GM21529 (cell line): ENCODE measurements at regions not wholly inside any gene's neighbourhood (a gene's known extent, or its start where the extent isn't known, plus 50 kb on each side); places are given as distances from the start of the nearest gene placed in this dataset.

Experiments
- ATAC-seq: cut with Tn5 transposase; IDR thresholded peaks from one replicate; pipeline ENCODE4 v1.9.1; 2021; ENCODE audit not compliant: unreplicated experiment

DNA sequence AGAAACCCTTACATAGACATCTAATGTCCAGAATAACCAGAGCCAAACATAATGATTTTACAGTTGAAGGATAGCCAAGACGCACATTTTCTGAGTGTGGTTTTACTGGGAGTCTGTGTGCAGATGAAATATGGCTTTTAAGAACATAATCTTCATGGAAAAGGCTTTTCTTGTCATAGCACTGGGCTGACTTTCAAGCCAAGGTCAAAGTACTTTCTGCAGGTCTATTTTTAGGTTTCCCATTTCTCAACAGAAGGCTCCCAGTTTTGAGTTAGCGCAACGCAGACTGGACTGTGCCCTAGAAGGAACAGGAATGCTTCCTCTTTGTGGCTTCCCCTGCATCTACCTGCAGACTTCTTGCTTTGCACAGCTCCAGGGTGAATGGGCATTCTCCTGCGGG is 92.3 kb upstream of the UPP2 start:
- ATAC-seq, result no peak

DNA sequence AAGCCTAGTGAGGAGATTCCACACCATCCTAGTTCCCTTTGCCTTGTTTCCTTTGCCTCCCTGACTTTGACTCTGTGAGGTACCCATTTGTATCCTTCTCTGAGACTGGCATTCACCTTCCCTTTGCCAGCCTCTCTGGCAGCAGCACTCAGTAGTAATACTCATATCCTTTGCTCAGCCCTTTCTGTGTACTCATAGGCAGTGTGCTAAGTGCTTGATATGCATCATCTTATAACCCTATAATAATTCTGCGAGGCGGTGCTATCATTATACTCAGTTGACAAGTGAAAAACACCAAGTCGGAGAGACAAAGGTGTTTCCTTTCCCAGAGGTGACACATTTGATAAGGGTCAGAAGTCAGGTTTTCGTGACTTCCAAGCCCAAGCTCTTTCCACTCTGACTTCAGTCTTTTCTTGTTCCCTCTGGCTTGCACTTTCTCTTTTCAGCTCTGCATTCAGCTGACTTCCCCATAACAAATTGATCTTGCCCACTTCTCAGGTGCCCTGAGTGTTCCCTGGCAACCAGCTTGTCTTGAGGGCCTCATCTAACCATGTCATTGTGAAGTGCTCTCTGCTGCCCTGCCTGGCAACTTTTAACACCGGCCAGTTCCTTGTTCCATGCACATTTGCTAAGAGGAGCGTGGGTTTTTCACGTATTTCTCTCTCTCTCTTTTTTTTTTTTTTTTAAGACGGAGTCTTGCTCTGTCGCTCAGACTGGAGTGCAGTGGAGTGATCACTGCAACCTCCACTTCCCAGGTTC is 94.5 kb upstream of the UPP2 start:
- no peak for ATAC-seq

GRCh38 chr2:158004126-158004764 is 97.4 kb upstream of the UPP2 start:
- ATAC-seq, result no peak

- no peak for ATAC-seq
Measured at GRCh38 chr2:158002079-158002478, 99.6 kb upstream of the UPP2 start.

DNA sequence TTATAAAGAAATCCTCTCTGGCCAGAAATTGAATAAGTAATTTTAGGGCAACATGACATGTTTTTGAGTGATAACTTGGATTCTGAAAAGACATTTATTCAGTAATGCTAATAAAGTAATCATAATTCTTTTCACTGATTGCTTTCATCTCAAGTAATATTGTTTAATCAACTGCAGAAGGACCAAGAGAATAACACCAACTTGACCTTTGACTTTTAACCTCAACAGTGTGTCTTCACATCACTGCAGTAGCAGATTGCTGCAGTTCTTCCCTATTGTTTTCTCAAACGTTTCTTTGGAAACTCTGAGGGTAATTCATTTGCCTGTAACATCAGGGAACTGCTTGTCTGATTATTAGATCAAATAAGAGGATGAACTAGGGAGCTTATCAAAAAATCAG is 104.9 kb upstream of the UPP2 start:
- no peak for ATAC-seq

DNA sequence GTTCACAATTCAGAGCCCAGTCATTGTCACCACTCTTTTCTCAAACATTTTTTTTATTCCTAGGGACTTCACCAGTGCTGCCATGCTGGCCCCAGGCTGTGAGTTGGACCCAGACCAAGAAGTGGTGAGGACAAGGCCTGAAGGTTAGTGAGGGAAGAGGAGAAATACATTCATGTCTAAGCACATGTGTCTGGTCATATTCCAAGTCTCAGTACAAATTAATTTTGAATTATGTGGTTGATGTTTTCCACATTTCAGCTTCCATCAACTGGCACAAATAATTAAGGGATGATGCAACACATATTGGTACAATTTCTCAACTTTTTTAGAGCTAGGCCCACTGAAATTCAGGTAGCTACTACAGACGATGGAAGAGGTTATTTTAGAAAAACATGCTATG is 106.6 kb upstream of the UPP2 start:
- ATAC-seq, result no peak

- no peak for ATAC-seq
Measured at GRCh38 chr2:157991932-157992331, 109.7 kb upstream of the UPP2 start.

- no peak for ATAC-seq
Measured at GRCh38 chr2:157990173-157990572, 111.5 kb upstream of the UPP2 start.

GRCh38 chr2:157989227-157989626 is 112.4 kb upstream of the UPP2 start:
- ATAC-seq, result no peak

DNA sequence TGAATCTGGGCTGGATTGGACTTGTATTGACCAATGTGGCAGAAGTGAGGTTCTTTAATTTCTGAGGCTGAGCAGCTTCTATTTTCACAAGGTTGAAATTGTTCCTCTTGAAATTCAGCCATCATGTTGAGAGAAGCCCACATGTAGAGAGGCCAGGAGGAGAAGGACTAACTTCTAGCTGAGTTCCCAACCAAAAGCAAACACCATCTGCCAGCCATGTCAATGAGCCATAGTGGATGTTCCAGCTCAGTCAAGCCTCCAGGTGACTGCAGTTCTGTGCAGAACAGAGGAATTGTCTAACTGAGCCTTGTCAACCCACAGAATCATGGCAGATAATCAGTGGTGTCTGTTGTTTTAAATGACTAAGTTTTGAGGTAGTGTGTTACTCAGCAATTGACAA is 110.6 kb upstream of the ACVR1 start:
- ATAC-seq, result no peak

DNA sequence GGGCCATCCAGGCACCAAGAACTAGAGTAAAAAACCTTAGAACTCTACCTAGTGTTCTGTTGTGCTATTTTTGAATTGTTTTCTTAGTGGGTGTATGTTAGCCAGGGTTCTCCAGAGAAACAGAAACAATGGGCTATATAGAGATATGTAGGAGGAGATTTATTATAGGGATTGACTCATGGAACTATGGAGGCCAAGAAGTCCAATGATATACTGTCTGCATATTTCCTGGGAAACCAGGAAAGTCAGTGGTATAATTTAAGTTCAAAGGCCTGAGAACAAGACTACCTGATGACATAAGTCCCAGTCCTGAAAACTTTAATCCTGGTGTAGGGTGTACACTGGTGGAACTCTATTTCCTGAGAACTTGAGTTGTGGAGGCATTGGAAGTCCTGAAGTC is 108.7 kb upstream of the ACVR1 start:
- ATAC-seq, result no peak

DNA sequence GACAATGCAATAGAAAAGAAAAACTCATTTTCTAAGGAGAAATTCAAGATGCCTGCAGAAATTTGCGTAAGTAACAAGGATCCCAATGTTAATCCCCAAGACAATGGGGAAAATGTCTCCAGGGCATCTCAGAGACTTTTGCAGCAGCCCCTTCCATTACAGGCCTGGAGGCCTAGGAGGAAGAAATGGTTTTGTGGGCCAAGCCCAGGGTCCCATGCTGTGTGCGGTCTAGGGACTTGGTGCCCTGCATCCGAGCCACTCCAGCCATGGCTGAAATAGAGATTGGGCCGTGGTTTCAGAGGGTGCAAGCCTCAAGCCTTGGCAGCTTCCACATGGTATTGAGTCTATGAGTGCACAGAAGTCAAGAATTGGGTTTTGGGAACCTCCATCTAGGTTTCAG is 103.9 kb upstream of the ACVR1 start:
- no peak for ATAC-seq

- ATAC-seq, result no peak
Measured at GRCh38 chr2:157971702-157972101, 95.6 kb upstream of the ACVR1 start.

- ATAC-seq, result no peak
Measured at GRCh38 chr2:157967856-157968255, 91.7 kb upstream of the ACVR1 start.

DNA sequence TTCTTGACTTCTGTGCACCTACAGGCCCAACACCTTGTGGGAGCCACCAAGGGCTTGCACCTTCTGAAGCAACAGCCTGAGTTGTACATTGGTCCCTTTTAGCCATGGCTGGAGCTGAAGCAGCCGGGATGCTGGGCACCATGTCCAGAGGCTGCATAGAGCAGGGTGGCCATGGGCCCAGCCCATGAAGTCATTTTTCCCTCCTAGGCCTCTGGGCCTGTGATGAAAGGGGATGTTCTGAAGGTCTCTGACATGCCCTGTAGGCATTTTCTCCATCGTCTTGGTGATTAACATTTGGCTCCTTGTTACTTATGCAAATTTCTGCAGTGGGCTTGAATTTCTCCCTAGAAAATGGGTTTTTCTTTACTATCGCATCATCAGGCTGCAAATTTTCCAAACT is 83.1 kb upstream of the ACVR1 start:
- ATAC-seq, result no peak

DNA sequence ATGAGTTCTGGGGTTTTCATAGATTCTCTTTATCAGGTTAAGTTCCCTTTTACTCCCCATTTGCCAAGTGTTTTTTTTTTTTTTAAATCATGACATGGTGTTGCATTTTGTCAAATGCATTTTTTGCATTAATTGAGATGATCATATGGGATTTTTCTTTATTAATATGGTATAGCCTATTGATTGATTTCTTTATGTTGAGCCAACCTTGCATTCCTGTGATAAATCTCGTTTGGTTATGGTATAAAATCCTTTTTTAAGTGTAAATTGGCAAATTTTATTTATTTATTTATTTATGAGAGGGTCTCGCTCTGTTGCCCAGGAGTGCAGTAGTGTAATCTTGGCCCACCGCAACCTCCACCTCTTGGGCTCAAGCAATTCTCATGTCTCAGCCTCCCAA is 81.5 kb upstream of the ACVR1 start:
- ATAC-seq, result no peak

GRCh38 chr2:157952558-157952957 is 76.4 kb upstream of the ACVR1 start:
- no peak for ATAC-seq

DNA sequence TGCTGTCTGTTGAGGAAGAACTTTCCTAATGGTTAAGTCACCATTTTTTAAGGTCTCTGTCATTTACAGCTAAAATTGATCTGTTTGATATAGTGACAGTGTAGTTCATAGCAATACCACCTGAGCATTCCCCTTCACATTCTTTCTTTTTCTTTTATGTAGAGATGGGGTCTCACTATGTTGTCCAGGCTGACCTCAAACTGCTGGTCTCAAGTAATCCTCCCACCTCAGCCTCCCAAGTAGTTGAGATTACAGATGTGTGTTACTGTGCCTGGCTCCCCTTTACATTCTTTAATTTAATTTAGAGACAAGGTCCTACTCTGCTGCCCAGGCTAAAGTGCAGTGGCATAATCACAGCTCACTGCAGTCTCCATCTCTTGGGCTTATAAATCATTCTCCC is 72.7 kb upstream of the ACVR1 start:
- no peak for ATAC-seq

DNA sequence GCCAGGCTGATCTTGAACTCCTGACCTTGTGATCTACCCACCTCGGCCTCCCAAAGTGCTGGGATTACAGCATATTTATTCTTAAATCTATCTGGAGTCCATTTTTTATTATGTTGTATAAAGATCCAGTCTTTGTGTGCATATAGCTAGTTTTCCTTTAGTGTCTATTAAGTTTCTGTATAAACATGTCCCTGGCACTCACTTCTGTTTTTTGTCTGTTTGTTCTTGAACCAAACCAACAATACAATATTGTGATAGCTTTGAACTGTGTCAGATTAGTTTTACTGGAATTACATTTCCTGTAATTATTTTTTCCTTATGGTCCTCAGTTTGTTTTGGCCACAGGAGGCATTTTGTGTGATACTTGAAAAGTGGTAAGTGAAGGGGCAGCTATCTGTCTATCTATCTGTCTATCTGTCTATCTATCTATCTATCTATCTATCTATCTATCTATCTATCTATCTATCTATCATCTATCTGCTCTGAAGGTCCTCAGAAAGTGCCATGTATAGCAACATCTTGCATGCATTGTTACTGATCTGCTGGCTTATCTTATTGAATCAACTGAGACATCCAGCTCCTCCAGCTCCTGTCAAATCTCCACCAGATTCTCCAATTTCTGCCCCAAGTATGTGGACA is 70.9 kb upstream of the ACVR1 start:
- no peak for ATAC-seq

DNA sequence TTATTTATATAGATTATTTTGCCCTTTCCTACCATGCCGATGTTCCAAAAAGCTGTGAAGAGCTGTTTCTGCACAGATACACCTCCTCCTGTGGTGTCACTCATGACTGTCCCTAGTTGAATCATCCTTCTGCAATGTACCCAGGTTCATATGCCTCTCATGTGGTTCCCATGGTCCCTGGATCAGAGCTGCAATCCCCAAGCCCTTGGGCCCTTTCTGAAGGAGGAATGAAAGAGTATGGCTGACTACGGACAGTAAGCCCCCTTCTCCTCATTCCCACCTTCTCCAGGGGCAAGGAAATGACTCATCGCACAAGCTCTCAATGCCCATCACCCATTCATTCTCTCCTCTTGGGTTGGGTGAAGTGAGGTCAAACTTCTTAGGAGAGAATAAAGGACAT is 63.9 kb upstream of the ACVR1 start:
- ATAC-seq, result no peak

DNA sequence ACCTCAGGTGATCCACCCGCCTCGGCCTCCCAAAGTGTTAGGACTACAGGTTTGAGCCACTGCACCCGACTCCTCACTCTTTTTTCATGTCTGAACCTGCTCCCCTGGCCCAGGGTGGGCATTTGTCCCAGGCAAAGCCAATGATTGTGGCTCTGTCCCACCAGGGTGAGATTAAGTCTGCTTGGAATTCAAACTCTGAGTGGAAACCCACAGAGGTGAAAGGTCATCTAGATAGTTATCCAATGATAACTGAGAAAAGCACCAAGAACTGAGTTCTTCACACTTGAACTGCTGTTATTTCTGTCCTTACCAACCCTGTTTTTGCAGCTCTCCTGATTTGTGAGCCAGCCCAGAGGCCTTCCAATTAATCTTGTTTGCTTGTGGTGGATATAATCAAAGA is 62.4 kb upstream of the ACVR1 start:
- ATAC-seq, result no peak

GRCh38 chr2:157936406-157936805 is 60.3 kb upstream of the ACVR1 start:
- no peak for ATAC-seq
